G401 (cell line): ENCODE measurements at regions not wholly inside any gene's neighbourhood (a gene's known extent, or its start where the extent isn't known, plus 50 kb on each side); places are given as distances from the start of the nearest gene placed in this dataset.
"Not testable (repeated sequence)": the region's sequence is repeated elsewhere in the genome, so short reads cannot be mapped to it uniquely, and the experiment has no call there.

ENCODE experiments used
- DNase-seq: peaks from one replicate; pipeline ENCODE4 v3.0.0-alpha.2; 2015; ENCODE audit warnings: low spot score
- in situ Hi-C: cut with HindIII; loops from 2 replicates; pipeline ENCODE4 v1.10.0; 2016; ENCODE audit warnings: low sequenced_read_pairs, mixed read lengths

- DNase-seq, in situ Hi-C loops: not testable (repeated sequence)
Measured at GRCh38 chr1:65649185-65649584, 143.5 kb upstream of the PDE4B start.

DNA sequence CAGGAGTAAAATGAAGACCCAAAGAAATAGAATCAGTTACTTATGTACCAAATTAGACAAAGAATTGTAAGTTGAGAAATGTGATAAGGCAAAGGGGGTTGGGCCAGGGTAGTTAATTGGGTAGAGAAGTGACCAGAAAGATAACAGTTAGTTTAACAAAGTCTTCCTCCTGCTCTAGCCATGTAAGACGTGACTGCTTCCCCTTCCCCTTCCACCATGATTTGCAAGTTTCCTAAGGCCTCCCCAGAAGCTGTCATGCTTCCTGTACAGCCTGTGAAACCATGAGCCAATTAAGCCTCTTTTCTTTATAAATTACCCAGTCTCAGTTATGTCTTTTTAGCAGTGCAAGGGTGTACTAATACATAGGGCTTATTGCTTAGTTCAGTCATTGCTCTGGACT, 142.0 kb upstream of the PDE4B start:
- no peak for DNase-seq
- in situ Hi-C loops = no loop called here

DNA sequence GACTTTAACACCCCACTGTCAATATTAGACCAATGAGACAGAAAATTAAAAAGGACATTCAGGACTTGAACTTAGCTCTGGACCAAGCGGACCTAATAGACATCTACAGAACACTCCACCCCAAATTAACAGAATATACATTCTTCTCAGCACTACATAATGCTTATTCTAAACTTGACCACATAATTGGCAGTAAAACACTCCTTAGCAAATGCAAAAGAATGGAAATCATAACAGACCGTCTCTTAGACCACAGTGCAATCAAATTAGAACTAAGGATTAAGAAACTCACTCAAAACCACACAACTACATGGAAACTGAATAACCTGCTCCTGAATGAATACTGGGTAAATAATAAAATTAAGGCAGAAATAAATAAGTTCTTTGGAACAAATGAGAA, 138.2 kb upstream of the PDE4B start:
- in situ Hi-C loops, DNase-seq: not testable (repeated sequence)

GRCh38 chr1:65657609-65658008, 135.1 kb upstream of the PDE4B start:
- in situ Hi-C loops, DNase-seq: not testable (repeated sequence)

DNA sequence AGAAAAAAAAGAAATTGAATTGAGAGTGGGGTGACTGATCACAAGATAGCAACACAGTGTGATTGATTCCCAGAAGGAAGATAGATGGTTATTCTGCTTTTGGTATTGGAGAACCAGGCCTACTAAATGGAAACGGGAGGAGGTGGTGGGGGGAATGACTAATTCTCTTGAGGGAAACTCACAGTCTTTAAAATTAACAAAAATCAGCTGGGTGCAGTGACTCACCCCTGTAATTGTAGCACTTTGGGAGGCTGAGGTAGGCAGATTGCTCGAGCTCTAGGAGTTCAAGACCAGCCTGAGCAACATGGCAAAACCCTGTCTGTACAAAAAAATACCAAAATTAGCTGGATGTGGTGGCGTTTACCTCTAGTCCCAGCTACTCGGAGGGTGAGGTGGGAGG, 134.6 kb upstream of the PDE4B start:
- in situ Hi-C loops = no loop called here

GRCh38 chr1:65668368-65668767, 124.3 kb upstream of the PDE4B start:
- no peak for DNase-seq
- in situ Hi-C loops = no loop called here

More for the DNA sequence above, 134.6 kb upstream of the PDE4B start:
- DNase-seq = no peak

GRCh38 chr1:65670518-65670917, 122.2 kb upstream of the PDE4B start:
- no peak for DNase-seq
- in situ Hi-C loops = no loop called here

GRCh38 chr1:65674522-65674921, 118.2 kb upstream of the PDE4B start:
- no peak for DNase-seq
- in situ Hi-C loops = no loop called here

DNA sequence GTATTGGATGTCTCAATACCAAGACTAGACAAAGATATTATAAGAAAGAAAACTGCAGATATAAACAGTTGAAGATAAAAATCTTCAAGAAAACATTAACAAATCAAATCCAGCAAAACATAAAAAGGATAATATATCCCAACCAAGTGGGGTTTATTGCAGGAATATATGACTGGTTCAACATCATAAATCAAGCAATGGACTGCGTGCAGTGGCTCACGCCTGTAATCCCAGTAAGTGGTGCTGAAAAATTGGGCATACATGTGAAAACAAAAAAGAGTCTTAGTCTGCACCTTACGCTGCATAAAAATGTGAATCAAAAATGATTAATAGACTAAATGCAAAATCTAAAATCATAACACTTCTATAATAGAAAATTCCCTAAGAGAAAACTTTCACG, 112.9 kb upstream of the PDE4B start:
- in situ Hi-C loops = no loop called here
- DNase-seq = no peak

- in situ Hi-C loops = no loop called here
- no peak for DNase-seq
Measured at GRCh38 chr1:65681096-65681495, 111.6 kb upstream of the PDE4B start.

- in situ Hi-C loops = no loop called here
- DNase-seq = peak; percentile 85
Measured at GRCh38 chr1:65687428-65688214, 105.1 kb upstream of the PDE4B start.

- in situ Hi-C loops = no loop called here
- no peak for DNase-seq
Measured at GRCh38 chr1:65688215-65688566, 104.5 kb upstream of the PDE4B start.

GRCh38 chr1:65688848-65689247, 103.8 kb upstream of the PDE4B start:
- in situ Hi-C loops = no loop called here

DNA sequence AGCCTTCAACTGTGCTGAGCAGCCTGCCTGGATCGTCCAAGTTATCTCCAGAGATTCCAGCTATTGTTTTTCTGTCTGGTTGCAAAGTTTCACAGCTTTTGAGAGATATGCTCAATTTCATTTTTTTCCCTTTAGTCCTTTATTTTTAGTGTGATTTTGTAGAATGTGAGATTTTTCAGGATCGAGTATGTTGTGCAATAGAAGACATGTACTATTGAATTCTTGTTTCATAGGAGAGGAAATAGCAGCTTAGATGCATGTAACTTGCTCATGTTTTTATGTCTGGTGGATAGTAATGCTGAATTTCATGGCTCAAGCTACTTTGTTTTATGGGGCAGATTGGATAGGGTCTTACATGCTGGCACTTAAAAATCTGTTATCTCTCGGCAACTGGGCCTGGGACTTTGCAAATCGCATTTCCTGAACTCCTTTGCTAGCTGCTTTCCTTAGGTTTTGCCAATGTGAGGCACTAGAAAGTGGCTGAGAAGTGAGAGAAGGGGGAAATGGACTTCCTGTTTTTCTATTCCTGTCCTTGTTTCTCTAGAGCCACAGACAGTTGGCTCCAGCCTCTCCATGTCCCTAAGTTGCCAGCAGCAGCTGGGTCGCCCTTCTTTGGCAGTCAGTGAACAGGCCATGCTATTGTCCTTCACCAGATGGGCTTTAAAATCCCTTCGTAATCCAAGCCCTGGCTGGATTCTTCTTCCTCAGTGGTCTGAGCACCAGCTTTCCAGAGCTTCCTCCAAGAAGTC, 101.4 kb upstream of the PDE4B start:
- in situ Hi-C loops = no loop called here
- DNase-seq = peak; percentile 43

More at GRCh38 chr1:65688848-65689247, 103.8 kb upstream of the PDE4B start:
- peak; percentile 77 for DNase-seq

DNA sequence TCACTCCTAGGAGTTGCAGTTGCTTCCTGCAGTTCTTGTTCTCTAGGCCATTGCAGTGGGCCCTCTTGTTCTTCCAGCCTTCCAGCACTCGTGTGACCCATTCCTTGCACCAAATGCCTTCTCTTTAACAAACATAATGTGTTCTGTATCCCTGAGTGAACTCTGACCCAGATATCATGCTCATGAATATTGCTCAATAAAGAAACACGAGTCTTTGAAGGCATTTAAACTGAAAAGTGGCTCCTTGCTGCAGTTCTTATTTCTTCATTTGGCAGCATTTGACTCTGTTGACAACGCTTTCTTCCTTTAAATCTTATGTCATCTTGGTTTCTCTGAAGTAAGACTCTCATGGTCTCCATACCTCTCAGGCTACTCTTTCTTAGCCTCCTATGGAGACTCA, 100.7 kb upstream of the PDE4B start:
- in situ Hi-C loops = no loop called here
- DNase-seq = no peak

GRCh38 chr1:65694126-65694525, 98.6 kb upstream of the PDE4B start:
- in situ Hi-C loops = no loop called here
- no peak for DNase-seq

GRCh38 chr1:65694933-65695332, 97.8 kb upstream of the PDE4B start:
- in situ Hi-C loops = no loop called here
- no peak for DNase-seq

DNA sequence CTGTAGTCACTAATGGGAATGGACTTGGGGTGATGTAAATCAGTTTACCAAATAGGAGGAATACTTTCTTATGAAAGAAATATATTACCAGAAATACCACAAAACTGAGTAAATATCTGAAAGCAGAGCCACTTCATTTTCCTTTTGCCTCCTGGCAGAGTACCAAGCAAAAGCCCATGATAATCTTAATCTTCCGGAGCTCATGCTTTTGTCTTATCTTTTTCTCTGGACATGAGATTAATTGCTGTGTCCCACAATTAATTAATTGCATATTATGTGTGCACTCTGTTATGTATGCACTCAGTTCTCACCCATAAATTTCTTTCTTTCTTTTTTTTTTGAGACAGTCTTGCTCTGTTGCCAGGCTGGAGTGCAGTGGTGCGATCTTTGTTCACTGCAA, 94.1 kb upstream of the PDE4B start:
- in situ Hi-C loops = no loop called here
- no peak for DNase-seq

DNA sequence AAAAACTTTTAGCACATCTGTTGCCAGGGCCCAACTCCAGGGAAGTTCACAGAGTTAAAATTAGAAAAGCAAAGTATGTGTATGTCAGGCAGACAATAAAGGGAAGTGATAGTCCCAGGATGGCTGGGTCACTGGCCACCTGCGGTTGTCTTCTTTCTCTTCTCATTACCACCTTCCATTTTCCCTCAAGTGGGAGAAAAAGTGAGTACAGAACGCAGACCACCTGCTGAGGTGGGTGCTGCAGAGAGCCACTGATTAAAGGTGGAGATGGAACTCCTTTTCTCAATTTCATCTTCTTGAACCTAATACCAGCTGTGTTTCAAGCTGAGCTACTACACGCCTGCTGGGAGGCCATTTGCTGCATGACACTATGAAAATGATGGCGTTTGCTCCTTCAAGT, 88.8 kb upstream of the PDE4B start:
- no peak for DNase-seq
- in situ Hi-C loops = no loop called here

- DNase-seq = no peak
- in situ Hi-C loops = no loop called here
Measured at GRCh38 chr1:65704318-65704717, 88.4 kb upstream of the PDE4B start.
